ENCODE measurements at regions not wholly inside any gene's neighbourhood (a gene's known extent, or its start where the extent isn't known, plus 50 kb on each side); places are given as distances from the start of the nearest gene placed in this dataset.

- DNase-seq (ENCODE audit: low read depth) = peak; percentile 65
These were observed 476.0 kb upstream of the TBL1XR1 start for GRCh38 chr3:177673112-177673914.

GRCh38 chr3:177674186-177674585 lies 476.9 kb upstream of the TBL1XR1 start:
- no peak for DNase-seq (ENCODE audit: low read depth)

GRCh38 chr3:177676148-177676547 lies 478.9 kb upstream of the TBL1XR1 start:
- no peak for DNase-seq (ENCODE audit: low read depth)

- DNase-seq (ENCODE audit: low read depth) = no peak
These were observed 479.8 kb upstream of the TBL1XR1 start for GRCh38 chr3:177676947-177677587.

- DNase-seq (ENCODE audit: low read depth) = peak; percentile 93
These were observed 482.5 kb upstream of the TBL1XR1 start for GRCh38 chr3:177679568-177680471.

GRCh38 chr3:177680472-177680821 lies 483.2 kb upstream of the TBL1XR1 start:
- peak; percentile 64 for DNase-seq (ENCODE audit: low read depth)

GRCh38 chr3:177681156-177681555 lies 483.9 kb upstream of the TBL1XR1 start:
- no peak for DNase-seq (ENCODE audit: low read depth)

GRCh38 chr3:177681852-177682251 lies 484.6 kb upstream of the TBL1XR1 start:
- DNase-seq (ENCODE audit: low read depth) = no peak

GRCh38 chr3:177683586-177683985 lies 486.3 kb upstream of the TBL1XR1 start:
- DNase-seq (ENCODE audit: low read depth) = no peak

GRCh38 chr3:177686671-177687070 lies 489.4 kb upstream of the TBL1XR1 start:
- DNase-seq (ENCODE audit: low read depth) = no peak

GRCh38 chr3:177687291-177687690 lies 490.0 kb upstream of the TBL1XR1 start:
- no peak for DNase-seq (ENCODE audit: low read depth)

GRCh38 chr3:177688152-177688551 lies 490.9 kb upstream of the TBL1XR1 start:
- DNase-seq (ENCODE audit: low read depth) = no peak

GRCh38 chr3:177689077-177689476 lies 491.8 kb upstream of the TBL1XR1 start:
- no peak for DNase-seq (ENCODE audit: low read depth)

- DNase-seq (ENCODE audit: low read depth) = no peak
These were observed 492.6 kb upstream of the TBL1XR1 start for GRCh38 chr3:177689869-177690268.

GRCh38 chr3:177690306-177690705 lies 493.0 kb upstream of the TBL1XR1 start:
- DNase-seq (ENCODE audit: low read depth) = no peak

- DNase-seq (ENCODE audit: low read depth) = no peak
These were observed 495.2 kb upstream of the TBL1XR1 start for GRCh38 chr3:177692304-177692975.

- no peak for DNase-seq (ENCODE audit: low read depth)
These were observed 496.5 kb upstream of the TBL1XR1 start for GRCh38 chr3:177693616-177694264.

GRCh38 chr3:177694316-177694715 lies 497.0 kb upstream of the TBL1XR1 start:
- DNase-seq (ENCODE audit: low read depth) = peak; percentile 82

- no peak for DNase-seq (ENCODE audit: low read depth)
These were observed 497.7 kb upstream of the TBL1XR1 start for GRCh38 chr3:177694951-177695350.

- no peak for DNase-seq (ENCODE audit: low read depth)
These were observed 502.8 kb upstream of the TBL1XR1 start for GRCh38 chr3:177700117-177700516.

GRCh38 chr3:177703788-177704187 lies 506.5 kb upstream of the TBL1XR1 start:
- peak; percentile 45 for DNase-seq (ENCODE audit: low read depth)

Data from RPMI7951 (cell line).